Right kidney (tissue), 1 donor: ENCODE measurements at regions not wholly inside any gene's neighbourhood (a gene's known extent, or its start where the extent isn't known, plus 50 kb on each side); places are given as distances from the start of the nearest gene placed in this dataset.
"Not testable (repeated sequence)": the region's sequence is repeated elsewhere in the genome, so short reads cannot be mapped to it uniquely, and the experiment has no call there.

Experiments used
- DNase-seq: peaks from one replicate; pipeline ENCODE4 v3.0.0-alpha.2; 2016

DNA sequence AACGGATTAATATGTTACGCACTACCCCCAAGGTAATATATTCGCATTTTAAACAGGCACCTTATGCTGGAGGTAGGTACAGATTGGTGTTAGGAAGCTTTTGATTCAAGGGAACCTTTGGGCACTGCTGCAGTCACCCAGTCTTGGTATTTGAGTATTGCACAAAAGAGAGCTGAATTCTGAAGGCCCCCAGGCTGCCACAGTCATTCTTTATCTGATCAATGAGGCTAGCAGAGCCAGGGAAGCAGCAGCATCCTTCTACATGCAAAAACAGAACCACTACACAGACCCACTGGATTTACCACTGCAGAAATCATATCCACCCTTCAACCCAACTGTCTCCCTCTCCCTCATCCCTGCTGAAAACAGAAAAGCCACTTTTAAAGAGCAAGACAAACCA is 121.2 kb upstream of the GRIN3A start:
- DNase-seq = no peak

GRCh38 chr9:101858026-101858425 is 119.6 kb upstream of the GRIN3A start:
- DNase-seq = no peak

DNA sequence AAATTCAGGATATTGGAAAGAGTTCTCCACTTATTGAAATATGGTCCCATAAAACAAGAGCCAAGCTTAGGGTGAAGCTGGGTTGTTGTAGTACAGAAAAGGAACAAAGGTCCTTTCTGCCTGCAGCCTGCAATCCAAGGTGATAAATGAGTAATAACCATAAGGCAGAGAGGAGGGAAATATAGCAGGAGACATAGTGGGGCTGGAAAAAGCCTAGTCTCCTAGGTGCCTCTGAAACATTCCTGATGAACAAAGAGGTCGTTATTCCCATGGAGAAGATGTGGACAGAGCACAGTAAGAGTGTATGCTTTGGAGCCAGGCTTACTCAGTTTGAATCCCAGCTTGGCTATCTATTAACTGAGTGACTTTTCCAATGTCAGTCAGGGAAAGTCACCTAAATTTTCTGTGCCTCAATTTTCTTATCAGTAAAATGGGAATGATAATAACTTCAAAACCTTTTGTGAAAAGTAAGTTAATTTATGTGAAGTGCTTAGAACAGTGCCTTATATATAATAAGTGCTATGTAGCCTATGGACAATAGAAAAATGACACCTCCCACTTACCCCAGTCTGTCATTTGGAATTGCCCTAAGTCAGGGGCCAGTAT is 110.8 kb upstream of the GRIN3A start:
- no peak for DNase-seq

- DNase-seq = peak; percentile 6
These were observed 110.1 kb upstream of the GRIN3A start for GRCh38 chr9:101848485-101848919.

GRCh38 chr9:101846161-101846560 is 107.7 kb upstream of the GRIN3A start:
- DNase-seq = no peak

DNA sequence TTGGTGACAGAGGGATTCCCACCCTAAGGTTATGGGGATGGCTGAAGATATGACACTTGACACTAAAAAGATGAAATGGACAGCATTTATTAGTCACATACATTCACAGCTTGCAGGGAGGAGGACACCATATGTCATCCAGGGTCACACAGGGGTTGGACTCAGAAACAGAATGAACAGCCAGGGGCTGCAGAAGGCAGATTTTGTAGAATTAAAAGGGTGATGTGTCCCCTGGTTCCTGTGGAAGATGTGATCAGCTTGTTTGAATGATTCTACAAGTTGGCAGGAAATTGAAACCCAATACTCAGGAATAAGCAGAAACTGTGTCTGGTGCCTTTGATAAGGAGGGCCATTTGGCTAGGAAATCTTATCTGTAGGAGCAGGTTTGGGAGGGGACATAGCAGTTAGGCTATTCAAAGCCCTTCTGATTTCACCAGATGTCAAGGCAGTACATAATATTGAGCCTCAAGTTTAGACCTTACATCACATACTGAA is 102.3 kb upstream of the GRIN3A start:
- no peak for DNase-seq

GRCh38 chr9:101838988-101839387 is 100.5 kb upstream of the GRIN3A start:
- not testable (repeated sequence) for DNase-seq

- DNase-seq = no peak
These were observed 97.6 kb upstream of the GRIN3A start for GRCh38 chr9:101836021-101836420.

DNA sequence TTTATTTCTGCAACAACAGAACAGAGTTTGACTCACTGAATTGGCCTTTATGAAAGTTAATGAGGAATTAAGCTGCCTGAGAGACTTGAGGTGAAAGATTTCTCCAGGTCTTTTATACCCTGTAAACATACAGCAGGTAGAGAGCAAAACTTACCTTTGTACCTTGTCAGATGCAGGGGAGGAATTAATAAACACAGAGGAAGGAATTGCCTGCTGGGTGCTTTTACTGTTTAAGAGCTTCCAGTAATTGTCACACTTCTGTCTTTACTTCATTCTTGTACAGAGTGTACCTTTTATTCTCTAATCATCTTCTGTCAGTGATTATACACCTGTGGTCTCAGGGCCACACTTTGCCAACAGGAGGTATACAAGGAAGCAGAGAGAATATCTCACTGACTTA is 94.0 kb upstream of the GRIN3A start:
- no peak for DNase-seq

DNA sequence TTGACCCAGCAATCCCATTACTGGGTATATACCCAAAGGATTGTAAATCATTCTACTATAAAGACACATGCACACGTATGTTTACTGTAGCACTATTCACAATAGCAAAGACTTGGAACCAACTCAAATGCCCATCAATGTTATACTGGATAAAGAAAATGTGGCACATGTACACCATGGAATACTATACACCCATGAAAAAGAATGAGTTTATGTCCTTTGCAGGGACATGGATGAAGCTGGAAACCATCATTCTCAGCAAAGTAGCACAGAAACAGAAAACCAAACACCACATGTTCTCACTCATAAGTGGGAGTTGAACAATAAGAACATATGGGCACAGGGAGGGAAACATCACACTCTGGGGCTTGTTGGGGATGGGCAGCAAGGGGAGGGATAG is 83.0 kb upstream of the GRIN3A start:
- DNase-seq = not testable (repeated sequence)

GRCh38 chr9:101820983-101821382 is 82.5 kb upstream of the GRIN3A start:
- not testable (repeated sequence) for DNase-seq

- DNase-seq = no peak
These were observed 75.6 kb upstream of the GRIN3A start for GRCh38 chr9:101814064-101814463.

DNA sequence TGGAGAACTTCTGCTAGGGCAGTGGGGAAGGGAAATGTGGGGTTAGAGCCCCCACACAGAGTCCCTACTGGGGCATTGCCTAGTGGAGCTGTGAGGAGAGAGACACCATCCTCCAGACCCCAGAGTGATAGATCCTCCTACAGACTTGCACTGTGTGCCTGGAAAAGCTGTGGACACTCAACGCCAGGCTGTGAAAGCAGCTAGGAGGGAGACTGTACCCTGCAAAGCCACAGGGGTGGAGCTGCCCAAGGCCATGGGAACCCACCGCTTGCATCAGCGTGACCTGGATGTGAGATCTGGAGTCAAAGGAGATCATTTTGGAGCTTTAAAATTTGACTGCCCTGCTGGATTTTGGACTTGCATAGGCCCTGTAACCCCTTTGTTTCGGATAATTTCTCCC is 69.4 kb upstream of the GRIN3A start:
- DNase-seq = not testable (repeated sequence)

DNA sequence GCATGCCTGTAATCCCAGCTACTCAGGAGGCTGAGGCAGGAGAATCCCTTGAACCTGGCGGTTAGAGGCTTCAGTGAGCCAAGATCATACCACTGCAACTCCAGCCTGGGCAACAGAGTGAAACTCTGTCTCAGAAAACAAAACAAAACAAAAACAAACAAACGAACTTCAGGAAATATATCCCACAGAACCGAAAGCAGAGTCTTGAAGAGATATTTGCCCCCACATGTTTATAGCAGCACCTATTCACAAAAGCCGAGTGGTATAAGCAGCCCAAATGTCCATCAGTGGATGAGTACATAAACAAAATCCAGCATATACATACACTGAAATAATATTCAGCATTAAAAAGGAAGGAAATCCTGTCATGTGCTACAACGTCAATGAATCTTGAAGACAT is 57.6 kb upstream of the GRIN3A start:
- no peak for DNase-seq

DNA sequence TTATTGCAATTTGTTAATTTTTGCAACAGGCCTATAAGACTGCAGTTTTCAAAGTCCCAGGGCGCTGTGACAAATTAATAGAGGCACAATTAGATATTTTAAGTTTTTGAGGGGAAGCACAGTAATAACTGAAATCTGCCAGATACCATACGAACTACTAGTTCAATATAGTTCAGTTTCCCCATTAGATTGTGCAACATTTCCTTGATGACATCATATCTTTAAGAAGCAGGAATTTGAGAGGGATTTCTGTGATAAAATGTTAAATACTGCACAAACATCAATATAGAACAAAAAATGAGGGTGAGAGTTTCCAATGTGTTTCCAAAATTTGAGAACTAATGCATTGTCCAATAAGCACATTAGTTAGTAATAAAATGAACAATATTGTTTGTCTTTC is 56.7 kb upstream of the GRIN3A start:
- DNase-seq = no peak

- DNase-seq = no peak
These were observed 54.0 kb upstream of the GRIN3A start for GRCh38 chr9:101792475-101792874.

GRCh38 chr9:101791938-101792337 is 53.5 kb upstream of the GRIN3A start:
- peak; percentile 30 for DNase-seq

DNA sequence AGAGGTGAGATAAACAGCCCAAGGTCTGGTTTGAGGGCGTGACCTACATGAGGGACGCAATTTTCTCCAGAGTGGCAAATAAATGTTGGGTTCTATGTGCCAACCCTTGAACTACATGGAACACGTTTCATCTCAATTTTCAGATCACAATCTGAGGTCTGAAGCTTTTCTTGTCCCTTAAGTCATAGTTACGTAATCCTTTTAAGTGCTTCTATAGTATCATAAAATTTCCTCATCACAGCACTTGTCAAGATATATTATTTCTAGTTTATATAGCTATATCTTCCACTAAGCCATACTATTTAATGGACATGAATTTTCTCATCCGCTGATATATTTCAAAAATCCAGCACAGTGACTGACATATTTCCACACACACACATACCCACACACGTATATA is 53.1 kb upstream of the GRIN3A start:
- no peak for DNase-seq
